ENCODE measurements at regions not wholly inside any gene's neighbourhood (a gene's known extent, or its start where the extent isn't known, plus 50 kb on each side); places are given as distances from the start of the nearest gene placed in this dataset.

- TF ChIP-seq CEBPB (IDR thresholded peaks at IDR 0.05): no peak
- TF ChIP-seq, protein P1, sequence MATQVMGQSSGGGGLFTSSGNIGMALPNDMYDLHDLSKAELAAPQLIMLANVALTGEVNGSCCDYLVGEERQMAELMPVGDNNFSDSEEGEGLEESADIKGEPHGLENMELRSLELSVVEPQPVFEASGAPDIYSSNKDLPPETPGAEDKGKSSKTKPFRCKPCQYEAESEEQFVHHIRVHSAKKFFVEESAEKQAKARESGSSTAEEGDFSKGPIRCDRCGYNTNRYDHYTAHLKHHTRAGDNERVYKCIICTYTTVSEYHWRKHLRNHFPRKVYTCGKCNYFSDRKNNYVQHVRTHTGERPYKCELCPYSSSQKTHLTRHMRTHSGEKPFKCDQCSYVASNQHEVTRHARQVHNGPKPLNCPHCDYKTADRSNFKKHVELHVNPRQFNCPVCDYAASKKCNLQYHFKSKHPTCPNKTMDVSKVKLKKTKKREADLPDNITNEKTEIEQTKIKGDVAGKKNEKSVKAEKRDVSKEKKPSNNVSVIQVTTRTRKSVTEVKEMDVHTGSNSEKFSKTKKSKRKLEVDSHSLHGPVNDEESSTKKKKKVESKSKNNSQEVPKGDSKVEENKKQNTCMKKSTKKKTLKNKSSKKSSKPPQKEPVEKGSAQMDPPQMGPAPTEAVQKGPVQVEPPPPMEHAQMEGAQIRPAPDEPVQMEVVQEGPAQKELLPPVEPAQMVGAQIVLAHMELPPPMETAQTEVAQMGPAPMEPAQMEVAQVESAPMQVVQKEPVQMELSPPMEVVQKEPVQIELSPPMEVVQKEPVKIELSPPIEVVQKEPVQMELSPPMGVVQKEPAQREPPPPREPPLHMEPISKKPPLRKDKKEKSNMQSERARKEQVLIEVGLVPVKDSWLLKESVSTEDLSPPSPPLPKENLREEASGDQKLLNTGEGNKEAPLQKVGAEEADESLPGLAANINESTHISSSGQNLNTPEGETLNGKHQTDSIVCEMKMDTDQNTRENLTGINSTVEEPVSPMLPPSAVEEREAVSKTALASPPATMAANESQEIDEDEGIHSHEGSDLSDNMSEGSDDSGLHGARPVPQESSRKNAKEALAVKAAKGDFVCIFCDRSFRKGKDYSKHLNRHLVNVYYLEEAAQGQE (IDR thresholded peaks at IDR 0.05; ENCODE audit: low read depth): no peak
- no peak for TF ChIP-seq TAF1 (IDR thresholded peaks at IDR 0.05; ENCODE audit: low read depth)
These were observed 725.4 kb downstream of the INHBA start for GRCh38 chr7:40977533-40977932.

Data from Ishikawa (cell line).